MM.1S (cell line): ENCODE measurements at regions not wholly inside any gene's neighbourhood (a gene's known extent, or its start where the extent isn't known, plus 50 kb on each side); places are given as distances from the start of the nearest gene placed in this dataset.

Experiments
- CTCF ChIP-seq: fragments of 300-600 bp; sonication (generic); IDR thresholded peaks from 2 replicates; pipeline ENCODE4 v1.5.1; 2016; ENCODE audit warnings: antibody characterized with exemption, low read length, mixed read lengths
- EZH2 ChIP-seq: fragments of 300-600 bp; sonication (generic); optimal IDR thresholded peaks from 2 replicates; pipeline ENCODE3; 2017; ENCODE audit warnings: low read depth, mild to moderate bottlenecking, antibody characterized with exemption, low read length, mixed read lengths

GRCh38 chr13:22825186-22825585 lies 355.6 kb upstream of the SGCG start:
- TF ChIP-seq CTCF (no peak), EZH2 (no peak)
